MCF 10A (cell line): ENCODE measurements at regions not wholly inside any gene's neighbourhood (a gene's known extent, or its start where the extent isn't known, plus 50 kb on each side); places are given as distances from the start of the nearest gene placed in this dataset.

ENCODE experiments used
- BruUV-seq: library from RNA; stranded (reverse); fragments of 400-500 nt; replicated peaks from 2 replicates; lab custom pipeline; 2021; lab: Mats Ljungman, UMichigan
- CTCF ChIA-PET: fragments of 300-600 bp; sonication (Branson Sonifier 250); formaldehyde crosslinking; extraction: SDS; loops from one replicate; lab custom pipeline; 2021; ENCODE audit warnings: antibody characterized with exemption, inconsistent platforms; lab: Yijun Ruan, JAX
- POLR2A ChIA-PET: fragments of 300-600, 350-650 bp; sonication (Branson Sonifier 250); formaldehyde crosslinking; extraction: SDS; loops from one replicate; lab custom pipeline; 2020; ENCODE audit warnings: antibody characterized with exemption, inconsistent platforms; lab: Yijun Ruan, JAX
- DNase-seq: peaks from one replicate; pipeline ENCODE4 v3.0.0-alpha.2; 2018; ENCODE audit not compliant: unreplicated experiment
- H3K27ac Mint-ChIP-seq: one replicate; pipeline ENCODE4 v1.8.0; 2022; ENCODE audit warnings: mild to moderate bottlenecking, low read depth, mixed read lengths; ENCODE audit not compliant: unreplicated experiment
- H3K27me3 Mint-ChIP-seq: one replicate; pipeline ENCODE4 v1.8.0; 2022; ENCODE audit warnings: mixed read lengths; ENCODE audit not compliant: insufficient read depth, unreplicated experiment
- H3K36me3 Mint-ChIP-seq: one replicate; pipeline ENCODE4 v1.8.0; 2022; ENCODE audit warnings: mild to moderate bottlenecking, moderate library complexity, mixed read lengths; ENCODE audit not compliant: insufficient read depth, unreplicated experiment
- H3K4me1 Mint-ChIP-seq: one replicate; pipeline ENCODE4 v1.8.0; 2022; ENCODE audit warnings: mixed read lengths; ENCODE audit not compliant: insufficient read depth, unreplicated experiment
- H3K4me3 Mint-ChIP-seq: one replicate; pipeline ENCODE4 v1.8.0; 2022; ENCODE audit warnings: mild to moderate bottlenecking, moderate library complexity, mixed read lengths; ENCODE audit not compliant: unreplicated experiment
- H3K9me3 Mint-ChIP-seq: one replicate; pipeline ENCODE4 v1.8.0; 2022; ENCODE audit warnings: mixed read lengths; ENCODE audit not compliant: unreplicated experiment
- intact Hi-C: fragments of 100-400 bp; cut with micrococcal nuclease; formaldehyde crosslinking; loops from 2 replicates; pipeline ENCODE4 v1.14.1; 2022
- TF ChIP-seq, protein P1 (sequence below): fragments of 200-600 bp; IDR thresholded peaks from one replicate; pipeline ENCODE4 v1.8.0; 2022; ENCODE audit warnings: antibody characterized with exemption, mild to moderate bottlenecking; ENCODE audit not compliant: unreplicated experiment

DNA sequence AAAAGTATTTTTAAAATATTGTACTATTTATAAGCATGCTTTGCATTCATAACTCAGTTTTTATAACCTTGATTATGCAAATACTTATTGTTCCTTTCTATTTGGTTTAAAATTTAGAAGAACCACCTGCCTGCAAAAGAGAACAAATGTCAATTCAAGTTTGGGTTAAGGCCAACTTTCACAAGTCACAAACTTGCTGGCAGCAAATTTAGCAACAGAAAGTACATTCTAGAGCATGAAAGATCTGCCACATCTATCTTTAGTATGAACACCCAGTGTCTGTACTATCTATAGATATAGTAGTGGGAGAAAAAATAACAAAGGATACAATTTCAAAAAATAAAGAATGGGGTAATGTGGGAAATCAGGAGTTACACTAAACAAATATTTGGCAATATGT, 1014.2 kb downstream of the C4orf33 start:
- Mint-ChIP-seq H3K9me3 (peaks cover 15% of the 10 kb centered on the region), H3K36me3 (no peaks in the 10 kb centered on the region), H3K4me3 (no peak overlapping the region), H3K4me1 (no peaks in the 10 kb centered on the region), H3K27ac (no peak overlapping the region), H3K27me3 (no peaks in the 10 kb centered on the region)
- TF ChIP-seq, protein P1, sequence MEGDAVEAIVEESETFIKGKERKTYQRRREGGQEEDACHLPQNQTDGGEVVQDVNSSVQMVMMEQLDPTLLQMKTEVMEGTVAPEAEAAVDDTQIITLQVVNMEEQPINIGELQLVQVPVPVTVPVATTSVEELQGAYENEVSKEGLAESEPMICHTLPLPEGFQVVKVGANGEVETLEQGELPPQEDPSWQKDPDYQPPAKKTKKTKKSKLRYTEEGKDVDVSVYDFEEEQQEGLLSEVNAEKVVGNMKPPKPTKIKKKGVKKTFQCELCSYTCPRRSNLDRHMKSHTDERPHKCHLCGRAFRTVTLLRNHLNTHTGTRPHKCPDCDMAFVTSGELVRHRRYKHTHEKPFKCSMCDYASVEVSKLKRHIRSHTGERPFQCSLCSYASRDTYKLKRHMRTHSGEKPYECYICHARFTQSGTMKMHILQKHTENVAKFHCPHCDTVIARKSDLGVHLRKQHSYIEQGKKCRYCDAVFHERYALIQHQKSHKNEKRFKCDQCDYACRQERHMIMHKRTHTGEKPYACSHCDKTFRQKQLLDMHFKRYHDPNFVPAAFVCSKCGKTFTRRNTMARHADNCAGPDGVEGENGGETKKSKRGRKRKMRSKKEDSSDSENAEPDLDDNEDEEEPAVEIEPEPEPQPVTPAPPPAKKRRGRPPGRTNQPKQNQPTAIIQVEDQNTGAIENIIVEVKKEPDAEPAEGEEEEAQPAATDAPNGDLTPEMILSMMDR = no peak
- intact Hi-C loops = no loop called here
- POLR2A ChIA-PET = no interaction called here
- DNase-seq = no peak
- CTCF ChIA-PET = no interaction called here
- BruUV-seq = no TSS peak

DNA sequence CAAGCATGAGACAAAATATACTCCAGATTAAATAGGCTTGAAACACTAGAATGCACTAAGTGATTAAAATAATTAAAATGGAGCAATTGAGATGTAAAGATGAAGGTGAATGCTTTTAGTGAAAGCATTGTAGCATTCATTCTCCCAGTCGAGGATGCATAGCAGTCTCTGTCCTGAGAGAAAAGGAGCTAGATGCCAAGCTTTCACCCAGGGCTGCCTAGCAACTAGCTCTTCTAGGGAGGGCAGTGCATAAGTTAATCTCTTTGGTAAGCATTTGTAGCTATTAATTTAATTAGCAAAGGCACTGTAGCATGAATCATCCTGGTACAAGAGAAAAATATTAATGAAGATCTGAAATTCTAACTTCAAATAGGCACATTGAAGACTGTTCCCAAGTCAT, 1014.8 kb downstream of the C4orf33 start:
- H3K36me3 Mint-ChIP-seq = no peaks in the 10 kb centered on the region
- H3K9me3 Mint-ChIP-seq = peaks cover 15% of the 10 kb centered on the region
- TF ChIP-seq, protein P1 = no peak
- H3K27ac Mint-ChIP-seq = no peak overlapping the region
- CTCF ChIA-PET = no interaction called here
- no peak for DNase-seq
- no peaks in the 10 kb centered on the region for H3K4me1 Mint-ChIP-seq
- intact Hi-C loops = no loop called here
- no peak overlapping the region for H3K4me3 Mint-ChIP-seq
- no peaks in the 10 kb centered on the region for H3K27me3 Mint-ChIP-seq
- BruUV-seq = no TSS peak
- POLR2A ChIA-PET = no interaction called here

DNA sequence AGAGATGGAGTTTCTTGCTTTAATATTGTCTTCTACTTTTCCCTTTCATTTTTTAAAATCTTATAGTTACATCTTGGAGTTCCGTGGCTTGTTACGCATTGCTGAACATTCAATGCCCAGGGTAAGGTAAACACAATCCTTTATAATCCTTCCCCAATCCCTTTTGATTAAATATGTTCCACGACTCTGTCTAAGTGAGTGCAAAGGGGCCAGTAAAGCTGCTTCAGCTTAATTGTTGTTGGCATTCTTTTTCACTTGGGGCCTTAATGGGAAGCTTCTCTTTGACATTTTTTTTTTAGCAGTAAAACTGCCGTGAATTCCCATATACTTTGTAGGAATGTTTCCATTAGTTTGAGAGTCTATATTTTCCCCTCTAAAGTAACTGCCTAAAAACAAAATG, 1028.1 kb downstream of the C4orf33 start:
- no TSS peak for BruUV-seq
- Mint-ChIP-seq H3K4me3 (no peak overlapping the region), H3K27me3 (no peaks in the 10 kb centered on the region), H3K27ac (no peak overlapping the region), H3K9me3 (no peaks in the 10 kb centered on the region), H3K36me3 (no peaks in the 10 kb centered on the region), H3K4me1 (no peaks in the 10 kb centered on the region)
- CTCF ChIA-PET = no interaction called here
- DNase-seq = no peak
- POLR2A ChIA-PET = interaction anchor here (0.7 kb wide), 1 partner anchor 1915 kb away, joined by 3 read pairs; no protein-coding TSS in a partner anchor
- TF ChIP-seq, protein P1 = no peak
- intact Hi-C loops = no loop called here

DNA sequence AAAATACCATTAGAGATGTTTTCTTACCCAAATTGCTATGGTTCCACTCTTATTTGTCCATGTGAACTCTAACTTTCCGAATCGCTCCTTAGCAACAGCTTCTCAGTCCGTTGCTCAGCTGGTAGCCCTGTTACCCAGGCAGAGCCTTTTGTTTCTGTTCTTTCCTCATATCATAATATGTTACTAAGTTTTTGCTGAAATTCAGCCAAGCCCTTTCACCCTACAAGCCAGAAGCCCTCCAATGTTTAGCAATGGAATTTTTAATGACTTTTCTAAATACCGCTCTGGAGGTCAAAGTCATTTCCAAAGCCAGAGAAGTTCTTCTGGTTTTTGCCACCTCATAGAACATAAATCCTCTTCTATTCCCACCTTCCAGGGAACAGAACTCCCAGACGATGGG, 1029.5 kb downstream of the C4orf33 start:
- CTCF ChIA-PET = no interaction called here
- Mint-ChIP-seq H3K27ac (no peak overlapping the region), H3K27me3 (no peaks in the 10 kb centered on the region), H3K36me3 (no peaks in the 10 kb centered on the region), H3K9me3 (no peaks in the 10 kb centered on the region), H3K4me3 (no peak overlapping the region), H3K4me1 (no peaks in the 10 kb centered on the region)
- TF ChIP-seq, protein P1 = no peak
- intact Hi-C loops = no loop called here
- DNase-seq = no peak
- no TSS peak for BruUV-seq
- POLR2A ChIA-PET = interaction anchor here (0.7 kb wide), 1 partner anchor 1048 kb away, joined by 3 read pairs; no protein-coding TSS in a partner anchor
